ENCODE measurements at regions not wholly inside any gene's neighbourhood (a gene's known extent, or its start where the extent isn't known, plus 50 kb on each side); places are given as distances from the start of the nearest gene placed in this dataset.

DNA sequence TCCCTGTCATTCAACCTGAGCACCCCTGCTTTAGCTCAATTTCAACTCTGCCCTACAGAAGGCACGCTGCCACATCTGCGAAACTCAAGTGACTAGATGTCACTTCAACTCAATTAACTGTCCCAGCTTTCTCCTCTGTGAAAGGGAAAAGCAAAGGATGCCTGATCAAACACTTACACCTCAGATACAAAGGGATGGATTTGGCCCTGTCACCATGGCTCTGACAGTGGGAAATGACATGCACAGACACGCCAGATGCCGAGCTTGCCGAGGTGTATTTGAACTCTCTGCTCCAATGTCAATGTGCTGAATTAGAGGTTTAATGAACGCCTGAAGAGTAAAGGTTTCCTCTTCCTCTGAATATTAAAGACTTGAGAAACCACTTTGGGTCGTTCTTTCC is 481.1 kb downstream of the CBLN2 start:
- TF ChIP-seq GATA2 (IDR thresholded peaks at IDR 0.05; ENCODE audit: low read depth, low read length): no peak
- no peak for TF ChIP-seq GATA3 (IDR thresholded peaks at IDR 0.05; ENCODE audit: low read depth, low read length)
